ENCODE measurements at regions not wholly inside any gene's neighbourhood (a gene's known extent, or its start where the extent isn't known, plus 50 kb on each side); places are given as distances from the start of the nearest gene placed in this dataset.
A peak's percentile ranks its signal among the peaks of the same experiment; 100 is the strongest.
"Not testable (repeated sequence)": the region's sequence is repeated elsewhere in the genome, so short reads cannot be mapped to it uniquely, and the experiment has no call there.

GRCh38 chr18:67023059-67023458, 419.2 kb upstream of the CDH19 start:
- DNase-seq (ENCODE audit: low read depth, low spot score), result no peak

GRCh38 chr18:67010919-67011318, 407.0 kb upstream of the CDH19 start:
- peak; percentile 15 for DNase-seq (ENCODE audit: low read depth, low spot score)

- no peak for DNase-seq (ENCODE audit: low read depth, low spot score)
Observed at GRCh38 chr18:67007999-67008398, 404.1 kb upstream of the CDH19 start.

GRCh38 chr18:67007085-67007484, 403.2 kb upstream of the CDH19 start:
- no peak for DNase-seq (ENCODE audit: low read depth, low spot score)

GRCh38 chr18:67001052-67001451, 397.2 kb upstream of the CDH19 start:
- peak; percentile 14 for DNase-seq (ENCODE audit: low read depth, low spot score)

- DNase-seq (ENCODE audit: low read depth, low spot score), result no peak
Observed at GRCh38 chr18:66999003-66999402, 395.1 kb upstream of the CDH19 start.

GRCh38 chr18:66995270-66995669, 391.4 kb upstream of the CDH19 start:
- DNase-seq (ENCODE audit: low read depth, low spot score), result no peak

- no peak for DNase-seq (ENCODE audit: low read depth, low spot score)
Observed at GRCh38 chr18:66994790-66995189, 390.9 kb upstream of the CDH19 start.

GRCh38 chr18:66993492-66993891, 389.6 kb upstream of the CDH19 start:
- peak; percentile 15 for DNase-seq (ENCODE audit: low read depth, low spot score)

- DNase-seq (ENCODE audit: low read depth, low spot score), result no peak
Observed at GRCh38 chr18:66990909-66991308, 387.0 kb upstream of the CDH19 start.

- DNase-seq (ENCODE audit: low read depth, low spot score), result no peak
Observed at GRCh38 chr18:66979009-66979408, 375.1 kb upstream of the CDH19 start.

- DNase-seq (ENCODE audit: low read depth, low spot score), result peak; percentile 16
Observed at GRCh38 chr18:66972681-66973080, 368.8 kb upstream of the CDH19 start.

- DNase-seq (ENCODE audit: low read depth, low spot score), result no peak
Observed at GRCh38 chr18:66971960-66972359, 368.1 kb upstream of the CDH19 start.

- no peak for DNase-seq (ENCODE audit: low read depth, low spot score)
Observed at GRCh38 chr18:66966171-66966570, 362.3 kb upstream of the CDH19 start.

- DNase-seq (ENCODE audit: low read depth, low spot score), result no peak
Observed at GRCh38 chr18:66958309-66958708, 354.4 kb upstream of the CDH19 start.

- DNase-seq (ENCODE audit: low read depth, low spot score), result no peak
Observed at GRCh38 chr18:66951750-66952149, 347.9 kb upstream of the CDH19 start.

- DNase-seq (ENCODE audit: low read depth, low spot score), result no peak
Observed at GRCh38 chr18:66949419-66949818, 345.5 kb upstream of the CDH19 start.

- DNase-seq (ENCODE audit: low read depth, low spot score), result no peak
Observed at GRCh38 chr18:66937546-66937945, 333.7 kb upstream of the CDH19 start.

GRCh38 chr18:66931010-66931409, 327.1 kb upstream of the CDH19 start:
- DNase-seq (ENCODE audit: low read depth, low spot score), result no peak

GRCh38 chr18:66916834-66917233, 312.9 kb upstream of the CDH19 start:
- DNase-seq (ENCODE audit: low read depth, low spot score), result no peak

- no peak for DNase-seq (ENCODE audit: low read depth, low spot score)
Observed at GRCh38 chr18:66900837-66901236, 296.9 kb upstream of the CDH19 start.

GRCh38 chr18:66895631-66896030, 291.7 kb upstream of the CDH19 start:
- DNase-seq (ENCODE audit: low read depth, low spot score), result no peak

- no peak for DNase-seq (ENCODE audit: low read depth, low spot score)
Observed at GRCh38 chr18:66894851-66895250, 291.0 kb upstream of the CDH19 start.

GRCh38 chr18:66892388-66892787, 288.5 kb upstream of the CDH19 start:
- not testable (repeated sequence) for DNase-seq (ENCODE audit: low read depth, low spot score)

Measured in astrocyte of the hippocampus (primary cell).